DMS153 (cell line): ENCODE measurements at regions not wholly inside any gene's neighbourhood (a gene's known extent, or its start where the extent isn't known, plus 50 kb on each side); places are given as distances from the start of the nearest gene placed in this dataset.
"Not testable (repeated sequence)": the region's sequence is repeated elsewhere in the genome, so short reads cannot be mapped to it uniquely, and the experiment has no call there.

Experiments
- DNase-seq: peaks from one replicate; lab custom pipeline; 2025; lab: John Stamatoyannopoulos, UW

DNA sequence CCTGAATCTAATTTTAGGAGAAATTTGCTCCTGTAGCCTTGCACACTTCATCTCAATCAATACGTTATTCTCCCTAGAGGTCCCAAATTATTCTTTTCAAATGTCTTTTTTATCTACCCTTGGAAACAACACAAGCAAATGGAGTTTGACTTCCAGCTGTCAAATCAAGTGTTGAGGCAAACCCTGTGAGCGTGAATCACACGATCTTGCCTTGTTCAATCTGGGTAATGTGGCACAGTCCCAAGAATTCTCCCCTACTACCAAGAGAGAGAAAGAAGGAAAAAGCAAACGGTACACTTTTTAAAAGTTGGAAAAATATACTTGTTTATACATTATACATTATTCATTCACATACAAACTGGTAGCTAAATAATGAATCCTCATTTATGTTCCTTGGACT lies 2035.3 kb upstream of the CELF4 start:
- DNase-seq: no peak

DNA sequence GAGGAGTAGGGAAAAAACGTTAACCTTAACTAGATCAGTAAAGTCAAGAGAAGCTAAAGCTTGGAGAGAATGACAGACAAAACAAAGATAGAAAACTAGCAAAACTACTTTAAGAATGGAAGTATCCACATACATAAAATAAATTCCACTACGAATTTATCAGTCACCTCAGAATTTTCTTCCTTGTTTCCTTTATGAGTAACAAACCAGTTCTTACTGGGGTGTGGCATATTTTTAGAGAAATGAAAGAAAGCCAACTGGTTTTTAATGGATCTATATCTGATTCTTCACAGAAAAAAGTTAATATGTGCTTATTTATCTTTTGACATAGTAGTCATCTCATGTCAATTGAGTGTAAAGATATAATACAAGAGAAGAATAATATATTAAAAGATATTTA lies 2033.7 kb upstream of the CELF4 start:
- DNase-seq: no peak

DNA sequence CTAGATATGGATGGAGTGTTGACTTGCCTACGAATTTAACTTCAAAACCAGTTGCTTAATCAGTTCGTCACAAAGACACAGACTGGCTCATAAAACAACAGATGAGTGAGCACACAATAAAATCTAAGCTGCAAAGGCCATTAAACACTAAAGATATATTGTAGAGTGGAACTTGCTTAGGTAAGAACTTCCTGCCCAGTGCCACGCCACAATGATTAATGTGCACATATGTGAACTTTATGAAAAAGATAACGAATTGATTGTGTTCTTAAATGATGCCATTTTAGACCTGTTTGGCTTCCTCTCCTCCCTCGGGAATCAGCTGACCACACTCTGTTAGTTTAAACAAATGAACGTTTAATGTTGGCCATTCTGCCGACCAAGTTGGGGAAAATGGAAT lies 2031.3 kb upstream of the CELF4 start:
- DNase-seq: peak; percentile 68

DNA sequence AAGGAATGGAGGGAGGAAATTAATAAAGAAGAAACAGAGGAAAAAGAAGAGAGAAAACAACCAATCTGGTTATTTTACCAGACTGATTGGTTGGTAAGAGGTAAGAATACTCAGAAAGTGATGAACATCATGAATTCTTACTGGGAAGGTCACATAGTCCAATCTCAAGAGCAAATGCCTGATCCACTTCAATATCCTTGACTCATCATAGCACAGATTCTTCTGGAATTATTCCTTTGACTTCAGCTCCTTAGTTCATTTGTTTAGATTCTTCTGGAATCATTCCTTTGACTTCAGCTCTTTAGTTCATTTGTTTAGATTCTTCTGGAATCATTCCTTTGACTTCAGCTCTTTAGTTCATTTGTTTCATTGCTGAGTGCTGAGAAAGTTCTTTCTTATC lies 2030.6 kb upstream of the CELF4 start:
- no peak for DNase-seq

DNA sequence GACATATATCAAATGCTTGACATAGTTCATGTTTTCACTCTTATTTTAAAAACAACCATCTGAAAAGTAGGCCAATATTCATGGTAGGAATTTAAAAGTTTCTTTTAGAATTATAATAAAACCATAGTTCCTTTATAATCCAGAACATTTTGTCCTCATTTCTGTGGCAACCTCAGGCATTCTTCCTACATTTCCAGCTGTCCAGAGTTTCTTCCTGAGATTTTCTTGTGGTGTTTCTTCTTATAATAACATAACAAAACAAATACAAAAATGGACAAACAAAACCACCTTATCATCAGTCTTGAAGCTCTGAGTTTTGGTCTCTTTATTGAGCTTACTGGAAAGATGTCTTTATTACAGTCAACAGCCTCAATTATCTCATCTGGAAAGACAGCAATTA lies 2028.6 kb upstream of the CELF4 start:
- no peak for DNase-seq

DNA sequence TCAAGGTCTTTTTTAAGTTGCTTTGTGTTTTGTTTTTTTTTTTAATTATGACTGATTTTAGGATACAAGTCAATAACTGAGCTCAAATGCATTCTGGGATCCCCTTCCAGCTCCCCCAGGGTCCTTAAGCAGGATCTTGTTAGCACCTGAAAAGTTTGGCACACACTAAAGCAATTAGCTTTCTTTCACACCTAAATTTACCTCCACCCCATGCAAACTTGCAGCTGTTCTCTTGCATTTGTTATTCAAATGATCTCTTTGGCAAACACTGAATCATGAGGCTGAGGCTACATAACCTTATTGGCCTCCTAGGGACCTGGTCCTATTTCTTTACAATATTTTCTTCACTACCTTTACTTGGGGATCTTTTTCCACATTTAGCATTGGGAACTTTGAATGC lies 2026.1 kb upstream of the CELF4 start:
- no peak for DNase-seq

DNA sequence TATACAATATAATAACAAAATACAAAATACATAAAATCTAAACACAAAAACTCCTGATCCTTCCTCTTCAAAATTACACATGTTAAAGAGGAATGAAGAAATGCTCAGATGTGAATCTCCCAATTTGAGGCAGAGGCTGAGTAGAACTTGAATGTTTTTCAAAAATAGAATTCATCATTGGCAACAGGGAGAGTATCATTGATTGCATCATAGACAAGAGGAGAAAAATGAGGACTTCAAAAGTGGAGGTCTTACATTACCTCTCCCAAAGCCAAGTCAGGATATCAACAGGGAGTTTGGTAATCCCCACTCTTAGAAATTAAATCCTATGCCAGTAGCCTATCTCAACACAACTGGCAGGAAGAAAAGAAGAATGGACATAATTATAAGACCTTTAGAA lies 2023.9 kb upstream of the CELF4 start:
- no peak for DNase-seq

DNA sequence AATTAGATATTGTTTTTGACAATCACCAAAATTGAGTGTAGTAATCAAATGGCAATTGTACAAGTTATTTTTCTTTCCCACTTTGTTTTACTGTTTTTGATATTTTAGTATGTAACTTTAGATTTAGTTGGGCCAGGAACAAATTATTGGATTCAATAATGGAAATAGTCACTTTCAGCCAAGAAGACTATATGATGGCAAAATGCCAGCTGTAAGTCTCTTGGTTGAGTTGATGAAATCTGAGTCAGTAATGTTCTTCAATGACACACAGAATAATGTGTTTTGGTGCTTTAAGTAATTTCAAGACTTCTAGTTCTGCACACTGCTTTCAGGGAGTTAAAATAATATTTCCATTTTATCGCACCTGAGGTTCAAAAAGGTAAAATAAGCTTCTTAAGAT lies 2022.0 kb upstream of the CELF4 start:
- no peak for DNase-seq

DNA sequence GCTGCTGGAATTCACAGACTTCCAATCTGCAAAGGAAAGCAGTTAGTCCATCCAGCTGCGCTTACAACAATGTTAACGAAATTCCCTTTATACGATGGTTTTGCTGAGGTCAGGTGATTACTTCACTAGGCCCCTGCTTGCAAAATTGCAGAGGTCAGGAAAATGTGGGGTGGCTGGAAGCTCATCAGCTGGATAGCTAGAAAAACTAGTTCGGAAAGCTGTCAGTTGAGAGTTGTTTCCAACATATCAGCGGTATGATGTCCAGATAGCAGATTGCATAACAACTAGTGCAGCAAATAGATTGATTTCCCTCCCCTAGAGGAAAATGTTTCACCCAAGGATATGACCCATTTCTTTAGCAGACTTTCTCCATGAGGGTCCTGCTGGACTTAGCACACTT lies 2021.1 kb upstream of the CELF4 start:
- DNase-seq: no peak

DNA sequence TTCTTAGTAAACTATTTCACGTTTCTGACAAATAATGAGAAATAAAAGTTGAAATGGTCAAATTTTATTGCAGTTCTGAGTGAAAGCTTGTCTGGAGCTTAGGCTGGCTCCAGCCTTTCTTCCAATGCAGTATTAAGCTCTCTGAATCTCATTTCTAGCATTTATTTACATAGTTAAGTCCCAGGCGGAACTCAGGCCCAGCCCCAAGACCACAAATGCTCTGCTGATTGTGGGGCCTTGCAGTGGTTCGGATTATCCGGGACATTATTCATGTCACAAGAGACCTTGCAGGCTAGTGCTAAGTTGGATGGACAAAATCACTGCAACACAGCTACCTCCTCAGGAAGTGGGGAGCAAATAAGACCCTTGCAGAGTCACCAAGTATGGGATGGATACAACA lies 2009.3 kb upstream of the CELF4 start:
- DNase-seq: no peak

DNA sequence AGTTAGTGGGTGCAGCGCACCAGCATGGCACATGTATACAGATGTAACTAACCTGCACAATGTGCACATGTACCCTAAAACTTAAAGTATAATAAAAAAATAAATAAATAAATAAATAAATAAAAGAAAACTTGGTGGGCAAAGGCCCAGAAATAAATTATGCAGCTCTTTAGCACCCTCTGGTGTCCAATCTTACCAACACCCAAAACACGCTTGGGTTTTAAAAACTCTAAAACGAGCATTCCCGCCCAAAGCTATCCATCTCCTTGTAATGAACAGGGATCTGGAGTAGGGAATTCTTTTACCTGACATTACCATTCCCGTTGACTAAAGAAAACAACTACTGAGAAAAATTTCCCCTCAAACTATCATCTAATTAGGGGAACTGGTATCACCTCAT lies 2005.9 kb upstream of the CELF4 start:
- DNase-seq: no peak

DNA sequence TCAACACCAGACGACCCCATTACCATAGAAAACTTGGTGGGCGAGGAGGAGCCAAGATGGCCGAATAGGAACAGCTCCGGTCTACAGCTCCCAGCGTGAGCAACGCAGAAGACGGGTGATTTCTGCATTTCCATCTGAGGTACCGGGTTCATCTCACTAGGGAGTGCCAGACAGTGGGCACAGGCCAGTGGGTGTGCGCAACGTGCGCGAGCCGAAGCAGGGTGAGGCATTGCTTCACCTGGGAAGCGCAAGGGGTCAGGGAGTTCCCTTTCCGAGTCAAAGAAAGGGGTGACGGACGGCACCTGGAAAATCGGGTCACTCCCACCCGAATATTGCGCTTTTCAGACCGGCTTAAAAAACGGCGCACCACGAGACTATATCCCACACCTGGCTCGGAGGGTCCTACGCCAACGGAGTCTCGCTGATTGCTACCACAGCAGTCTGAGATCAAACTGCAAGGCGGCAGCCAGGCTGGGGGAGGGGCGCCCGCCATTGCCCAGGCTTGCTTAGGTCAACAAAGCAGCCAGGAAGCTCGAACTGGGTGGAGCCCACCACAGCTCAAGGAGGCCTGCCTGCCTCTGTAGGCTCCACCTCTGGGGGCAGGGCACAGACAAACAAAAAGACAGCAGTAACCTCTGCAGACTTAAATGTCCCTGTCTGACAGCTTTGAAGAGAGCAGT lies 2000.1 kb upstream of the CELF4 start:
- not testable (repeated sequence) for DNase-seq

DNA sequence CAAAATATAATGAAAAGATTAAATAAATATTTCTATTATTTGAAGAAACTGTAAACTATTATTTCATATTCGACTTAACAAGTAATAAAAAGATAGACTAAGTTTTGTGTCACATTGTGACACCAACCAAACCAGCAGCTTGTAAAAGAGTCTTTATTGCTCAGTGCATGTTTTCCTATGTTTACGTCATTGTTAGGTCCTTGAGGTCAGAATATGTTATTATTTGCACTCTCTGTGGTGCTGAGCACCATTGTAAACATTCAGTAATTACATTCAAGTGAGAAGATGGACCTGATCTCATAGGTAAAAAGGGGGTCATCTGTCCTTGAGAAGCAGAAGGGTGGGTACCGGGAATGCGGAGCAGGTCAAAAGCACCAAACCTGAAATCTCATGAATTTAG lies 1999.1 kb upstream of the CELF4 start:
- peak; percentile 31 for DNase-seq

DNA sequence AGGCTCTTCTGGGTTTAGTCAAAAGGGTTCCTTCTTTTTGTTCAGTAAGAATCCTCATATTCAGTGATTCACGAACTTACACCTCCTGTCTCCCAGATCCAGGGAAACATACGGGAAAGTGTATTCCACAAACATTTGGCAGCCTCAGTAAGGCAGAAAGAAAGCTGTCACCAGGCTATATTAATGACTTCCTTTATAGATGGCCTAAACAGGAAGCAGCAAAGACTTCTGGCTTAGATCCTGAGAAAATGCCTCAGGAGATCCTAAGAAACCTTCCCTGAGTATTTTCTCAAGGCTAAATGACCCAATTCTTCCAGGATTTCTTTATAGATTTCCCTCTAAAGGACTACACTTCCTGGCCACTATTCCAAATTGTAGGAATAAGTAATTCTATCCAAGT lies 1995.5 kb upstream of the CELF4 start:
- DNase-seq: no peak

DNA sequence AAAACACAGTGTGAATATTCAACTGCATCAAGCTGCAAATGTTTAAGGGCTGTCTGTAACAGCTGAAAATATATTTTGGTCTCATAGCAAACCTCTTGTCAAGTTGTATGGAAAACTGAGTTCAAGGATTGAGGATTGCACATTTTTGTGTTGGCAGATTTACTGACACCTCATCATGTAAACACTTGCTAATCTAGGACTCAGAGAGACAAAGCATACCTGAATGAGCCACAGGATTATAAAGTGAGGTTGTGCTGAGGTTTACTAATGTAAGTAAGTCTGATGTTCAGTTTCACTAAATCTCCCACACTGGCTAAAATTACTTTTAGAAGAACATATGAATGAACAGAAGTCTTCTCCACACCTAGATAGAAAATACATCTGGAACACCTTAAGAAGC lies 1993.1 kb upstream of the CELF4 start:
- DNase-seq: no peak

DNA sequence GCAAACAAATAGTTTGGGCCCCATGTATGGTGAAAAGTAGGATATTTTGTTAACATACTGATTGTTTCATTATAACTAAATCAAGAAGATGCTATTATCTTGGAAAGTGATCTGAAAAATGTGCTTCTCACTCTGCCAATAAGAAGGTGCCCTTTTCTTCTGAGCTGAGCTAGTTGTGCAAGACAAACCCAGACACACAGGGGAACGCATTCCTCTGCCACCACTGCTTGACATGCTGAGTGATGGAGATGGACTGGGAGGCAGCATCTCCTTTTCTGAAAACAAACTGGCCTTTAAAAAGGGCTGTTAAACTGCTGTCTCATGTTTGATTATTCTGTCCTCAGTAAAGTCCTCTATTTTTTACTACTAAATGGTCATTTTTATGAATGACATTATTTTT lies 1989.9 kb upstream of the CELF4 start:
- no peak for DNase-seq

DNA sequence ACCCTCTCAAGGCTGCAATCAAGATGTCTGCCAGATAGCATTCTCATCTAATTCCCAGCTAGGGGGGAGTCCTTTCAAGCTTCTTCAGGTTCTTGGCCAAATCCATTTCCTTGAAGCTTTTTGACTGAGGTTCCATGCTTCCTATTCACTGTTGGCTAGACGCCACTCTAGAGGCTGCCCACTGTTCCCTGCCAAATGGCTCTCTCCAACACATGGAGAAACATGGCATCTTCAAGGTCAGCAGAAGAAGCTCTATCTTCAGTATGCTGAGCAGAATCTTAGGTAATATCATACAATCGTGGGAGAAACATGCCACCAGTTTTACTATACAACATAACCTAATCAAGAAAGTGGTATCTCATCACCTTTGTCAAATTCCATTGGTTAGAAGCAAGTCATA lies 1985.1 kb upstream of the CELF4 start:
- no peak for DNase-seq

DNA sequence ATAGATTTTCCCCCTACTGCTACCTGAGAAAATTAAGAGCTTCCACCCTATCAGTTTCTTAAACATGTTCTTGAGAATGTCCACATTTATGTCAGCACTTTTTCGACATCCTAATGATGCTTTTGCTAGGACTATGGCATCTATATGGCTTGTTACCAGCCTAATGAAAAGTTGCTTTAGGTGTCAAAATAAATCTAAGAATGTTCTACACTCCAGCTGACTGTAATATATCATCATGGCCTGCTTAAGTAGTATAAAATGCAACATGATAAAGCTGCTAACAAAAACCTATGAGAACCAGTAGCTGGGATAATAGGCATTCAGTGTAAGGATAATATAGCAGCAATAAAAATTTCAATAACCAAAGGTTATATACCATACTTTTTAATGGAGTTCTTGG lies 1983.5 kb upstream of the CELF4 start:
- DNase-seq: no peak

DNA sequence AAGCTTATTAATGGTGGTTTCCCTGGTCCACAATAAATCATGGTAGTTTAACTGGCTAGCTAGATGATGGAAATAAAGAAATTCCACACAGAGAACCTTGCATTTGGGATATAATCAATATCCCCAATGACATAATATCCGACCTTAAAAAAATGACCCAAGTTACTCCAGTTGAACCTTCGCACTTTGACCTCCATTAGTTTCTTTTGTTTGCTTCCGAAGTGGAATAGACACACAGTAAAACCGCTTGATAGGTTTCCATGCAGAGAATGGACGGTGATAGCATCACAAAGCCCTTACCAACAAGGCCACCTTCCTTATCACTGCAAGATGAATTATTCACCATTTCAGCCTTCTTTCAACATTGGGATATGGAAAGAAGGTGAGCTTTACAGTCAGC lies 1966.1 kb upstream of the CELF4 start:
- DNase-seq: no peak

DNA sequence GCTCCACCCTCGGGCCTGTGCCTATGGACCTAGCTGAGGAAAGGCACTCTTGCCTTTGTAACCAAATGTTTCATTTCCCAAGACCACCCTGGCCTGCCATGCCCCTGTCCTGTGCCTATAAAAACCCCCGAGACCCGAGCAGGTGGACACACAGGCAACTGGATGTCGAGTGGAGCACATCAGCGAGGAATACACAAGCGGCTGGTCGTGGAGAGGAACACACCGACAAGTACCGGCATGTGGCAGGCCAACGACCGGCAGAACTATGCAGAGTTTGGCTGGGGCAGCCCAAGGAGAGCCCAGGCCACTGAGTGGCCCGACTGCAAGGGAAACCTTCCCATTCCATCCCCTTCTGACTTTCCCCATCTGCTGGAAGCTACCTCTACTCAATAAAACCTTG lies 1963.8 kb upstream of the CELF4 start:
- no peak for DNase-seq

DNA sequence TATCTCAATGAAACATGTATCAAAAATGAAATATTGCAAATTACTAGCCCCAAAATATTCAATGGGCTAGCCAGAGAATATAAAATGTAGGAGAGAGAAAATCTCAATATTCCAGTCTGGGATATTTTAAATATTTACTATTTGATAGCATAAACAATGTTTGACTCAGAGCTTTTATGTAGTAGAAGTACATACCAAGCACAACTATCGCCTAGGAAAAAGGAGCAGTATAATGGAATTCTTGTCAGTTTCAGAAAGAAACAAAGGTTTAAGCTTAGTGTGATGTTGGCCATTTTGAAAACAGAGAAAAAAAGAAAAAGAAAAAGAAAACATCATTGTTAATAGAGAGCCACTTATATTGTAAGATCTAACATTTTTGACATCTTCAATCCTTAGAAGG lies 1961.9 kb upstream of the CELF4 start:
- DNase-seq: no peak

DNA sequence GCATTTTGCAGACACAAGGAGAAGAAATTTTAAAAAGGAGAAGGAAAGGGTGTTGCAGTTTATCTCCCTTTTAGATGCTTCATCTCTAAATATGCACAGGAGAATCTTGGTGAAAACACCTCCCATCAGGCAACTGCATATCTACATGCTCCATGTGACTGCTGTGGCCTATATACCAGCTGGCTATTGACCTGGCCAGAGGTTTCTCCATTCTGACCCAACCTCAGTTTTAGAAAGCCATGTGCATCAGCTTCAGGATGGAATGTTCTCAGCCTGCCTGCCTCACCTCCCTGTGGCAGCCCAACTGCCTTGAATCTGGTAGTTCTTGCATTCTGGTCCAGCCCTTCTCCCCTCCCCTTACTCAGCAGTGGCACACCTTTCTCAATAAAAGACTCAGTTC lies 1958.8 kb upstream of the CELF4 start:
- DNase-seq: no peak

DNA sequence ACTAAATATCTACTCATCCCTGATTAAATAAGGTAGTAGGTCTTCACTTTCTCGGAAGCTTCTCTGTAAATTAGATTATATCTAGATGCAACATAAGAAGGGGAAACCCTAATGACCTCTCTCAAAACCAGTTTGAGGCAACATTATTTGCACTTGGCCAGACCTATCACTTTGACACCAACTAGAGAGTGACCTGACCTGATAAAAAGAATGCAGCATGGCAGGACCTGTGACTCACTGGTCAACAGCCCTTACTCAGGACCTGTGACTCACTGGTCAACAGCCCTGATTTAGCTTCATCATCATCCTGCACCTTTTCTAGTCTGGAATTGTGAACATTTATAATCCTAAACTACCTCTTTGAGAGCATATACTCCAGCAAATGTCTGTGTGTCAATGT lies 1957.7 kb upstream of the CELF4 start:
- DNase-seq: no peak

DNA sequence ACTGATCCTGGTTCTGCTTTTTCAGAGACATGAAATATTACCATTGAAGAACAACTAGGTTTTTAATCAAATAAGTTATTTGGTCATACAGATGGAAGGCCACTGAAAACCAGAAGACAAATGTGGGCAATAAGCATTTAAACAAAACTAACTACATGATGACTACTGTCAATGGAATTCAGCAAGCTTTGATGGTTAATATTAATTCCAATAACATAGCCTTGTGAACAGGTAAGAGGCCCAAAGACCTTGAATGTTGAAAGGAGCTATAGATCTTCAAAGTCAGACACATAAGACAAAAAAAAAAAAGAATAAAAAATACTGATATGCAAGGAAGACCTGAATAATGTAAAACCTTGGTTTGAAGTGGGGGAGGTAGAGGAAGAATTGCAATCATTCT lies 1955.6 kb upstream of the CELF4 start:
- no peak for DNase-seq

DNA sequence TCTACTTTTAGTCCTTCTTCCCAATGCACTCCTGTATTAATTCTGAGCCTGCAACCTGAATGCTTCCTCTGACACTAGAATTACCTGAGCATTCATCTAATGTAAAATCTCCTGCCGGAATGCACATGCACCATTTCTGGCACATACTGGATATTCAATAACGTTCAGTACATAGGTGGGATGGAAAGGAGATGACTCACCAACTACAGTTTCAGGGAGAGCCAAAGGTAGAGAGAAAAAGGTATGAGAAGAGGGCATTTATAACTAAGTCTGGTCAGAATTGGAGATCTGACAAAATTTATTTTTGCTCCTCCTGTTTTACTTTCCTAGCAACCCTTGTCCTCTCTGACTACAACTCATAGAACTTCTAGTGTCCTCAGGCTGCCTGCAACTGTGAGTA lies 1954.1 kb upstream of the CELF4 start:
- no peak for DNase-seq
